Calu3 (cell line): ENCODE measurements at regions not wholly inside any gene's neighbourhood (a gene's known extent, or its start where the extent isn't known, plus 50 kb on each side); places are given as distances from the start of the nearest gene placed in this dataset.

Experiments used
- BruUV-seq: library from RNA; stranded (reverse); fragments of 400-500 nt; replicated peaks from 2 replicates; lab custom pipeline; 2021; lab: Mats Ljungman, UMichigan
- CTCF ChIA-PET: fragments of 300-600 bp; sonication (Branson Sonifier 250); formaldehyde crosslinking; loops from one replicate; lab custom pipeline; 2022; ENCODE audit warnings: antibody characterized with exemption; lab: Charles Lee
- DNase-seq: peaks from one replicate; pipeline ENCODE4 v3.0.0; 2022
- H3K27ac Mint-ChIP-seq: one replicate; pipeline ENCODE4 v1.8.0; 2022; ENCODE audit warnings: mixed read lengths; ENCODE audit not compliant: unreplicated experiment
- H3K27me3 Mint-ChIP-seq: one replicate; pipeline ENCODE4 v1.8.0; 2022; ENCODE audit warnings: mixed read lengths; ENCODE audit not compliant: unreplicated experiment
- H3K36me3 Mint-ChIP-seq: one replicate; pipeline ENCODE4 v1.8.0; 2022; ENCODE audit warnings: mild to moderate bottlenecking, moderate library complexity, mixed read lengths; ENCODE audit not compliant: insufficient read depth, unreplicated experiment
- H3K4me1 Mint-ChIP-seq: one replicate; pipeline ENCODE4 v1.8.0; 2022; ENCODE audit warnings: mild to moderate bottlenecking, low read depth, mixed read lengths; ENCODE audit not compliant: unreplicated experiment
- H3K4me3 Mint-ChIP-seq: one replicate; pipeline ENCODE4 v1.8.0; 2022; ENCODE audit warnings: mild to moderate bottlenecking, low read depth, moderate library complexity, mixed read lengths; ENCODE audit not compliant: unreplicated experiment
- H3K9me3 Mint-ChIP-seq: one replicate; pipeline ENCODE4 v1.8.0; 2022; ENCODE audit warnings: low read depth, mixed read lengths; ENCODE audit not compliant: unreplicated experiment
- CTCF ChIP-seq: fragments of 200-600 bp; IDR thresholded peaks from one replicate; pipeline ENCODE4 v1.8.0; 2022; ENCODE audit warnings: antibody characterized with exemption; ENCODE audit not compliant: unreplicated experiment
- intact Hi-C: fragments of 100-400 bp; cut with micrococcal nuclease; formaldehyde crosslinking; loops from one replicate; pipeline ENCODE4 v1.10.0; 2022; ENCODE audit not compliant: unreplicated experiment

GRCh38 chr5:176188085-176188484 lies 50.1 kb upstream of the SIMC1 start:
- Mint-ChIP-seq H3K36me3 (no peaks in the 10 kb centered on the region), H3K4me3 (no peak overlapping the region), H3K9me3 (no peaks in the 10 kb centered on the region), H3K27me3 (peaks cover 45% of the 10 kb centered on the region), H3K4me1 (no peaks in the 10 kb centered on the region), H3K27ac (no peak overlapping the region)
- TF ChIP-seq CTCF, result no peak
- CTCF ChIA-PET, result no interaction called here
- DNase-seq, result no peak
- no TSS peak for BruUV-seq
- intact Hi-C loops, result no loop called here
